Skin of body (tissue), 2 donors: ENCODE measurements at regions not wholly inside any gene's neighbourhood (a gene's known extent, or its start where the extent isn't known, plus 50 kb on each side); places are given as distances from the start of the nearest gene placed in this dataset. TPM values are rescaled to one million over a fixed set of nuclear protein-coding genes. Genes with fewer than 3 reads are reported as not detected.

Experiments used
- DNase-seq: peaks from one replicate; lab custom pipeline; 2025; lab: John Stamatoyannopoulos, UW
- small RNA-seq: library from RNA; depleted of rRNA; stranded (forward); fragments of <200 nt; gene quantifications from one replicate; pipeline ENCODE3, GENCODE V24; 2014; ENCODE audit warnings: low replicate concordance

DNA sequence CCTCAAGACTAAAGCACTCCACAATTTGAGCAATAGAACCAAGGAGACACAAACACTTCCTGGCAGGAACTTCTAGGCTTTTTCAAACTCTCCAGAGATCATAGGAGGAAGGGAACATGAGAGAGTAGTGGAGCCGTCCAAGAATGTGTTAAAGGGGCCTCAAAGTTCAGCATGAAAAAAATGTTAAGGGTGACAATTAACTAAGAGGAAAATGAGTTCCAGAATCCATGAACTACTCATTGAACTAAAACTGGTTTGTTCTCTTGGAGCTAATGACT, 122.0 kb downstream of the WIF1 start:
- DNase-seq, result no peak

Small RNAs in the stretch of these regions (small RNA-seq; reads per million reads assigned to genes)
- gene RNU6ATAC42P, result not detected
